NCI-H345 treated with DMSO at 0.1 percent for 48 hours (cell line): ENCODE measurements at regions not wholly inside any gene's neighbourhood (a gene's known extent, or its start where the extent isn't known, plus 50 kb on each side); places are given as distances from the start of the nearest gene placed in this dataset.
"Not testable (repeated sequence)": the region's sequence is repeated elsewhere in the genome, so short reads cannot be mapped to it uniquely, and the experiment has no call there.

ENCODE experiments used
- DNase-seq: peaks from one replicate; lab custom pipeline; 2025; ENCODE audit not compliant: unreplicated experiment; lab: John Stamatoyannopoulos, UW

GRCh38 chr4:110424144-110424543 is 51.8 kb upstream of the ENPEP start:
- DNase-seq = no peak

GRCh38 chr4:110418641-110419040 is 57.3 kb upstream of the ENPEP start:
- no peak for DNase-seq

- DNase-seq = no peak
These were observed 58.8 kb upstream of the ENPEP start for GRCh38 chr4:110417136-110417535.

GRCh38 chr4:110415478-110415877 is 60.5 kb upstream of the ENPEP start:
- DNase-seq = no peak

GRCh38 chr4:110415041-110415440 is 60.9 kb upstream of the ENPEP start:
- no peak for DNase-seq

- DNase-seq = no peak
These were observed 61.4 kb upstream of the ENPEP start for GRCh38 chr4:110414561-110414920.

GRCh38 chr4:110413807-110414560 is 62.0 kb upstream of the ENPEP start:
- not testable (repeated sequence) for DNase-seq

GRCh38 chr4:110412354-110413065 is 63.4 kb upstream of the ENPEP start:
- DNase-seq = no peak

DNA sequence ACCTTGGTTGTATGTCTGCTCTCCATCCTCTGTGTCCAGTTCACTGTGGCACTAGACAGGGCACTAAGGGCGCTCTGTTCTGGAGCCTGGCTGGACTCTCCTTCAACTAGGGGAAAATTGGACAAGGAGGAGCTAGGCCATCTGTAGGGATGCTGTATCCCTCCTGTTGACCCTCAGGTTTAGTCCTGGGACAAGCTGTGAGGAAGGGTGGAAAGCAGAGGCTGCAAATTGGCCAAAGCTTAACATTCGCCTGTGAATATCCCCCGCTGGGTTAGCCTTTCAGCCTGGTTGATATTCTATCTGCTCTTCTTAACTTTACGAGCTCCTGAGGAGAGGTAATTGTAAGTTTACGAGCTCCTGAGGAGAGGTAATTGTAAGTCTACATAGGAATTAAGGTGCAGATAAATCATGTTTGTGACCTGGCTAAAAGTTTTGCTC is 64.4 kb upstream of the ENPEP start:
- peak; percentile 33 for DNase-seq

DNA sequence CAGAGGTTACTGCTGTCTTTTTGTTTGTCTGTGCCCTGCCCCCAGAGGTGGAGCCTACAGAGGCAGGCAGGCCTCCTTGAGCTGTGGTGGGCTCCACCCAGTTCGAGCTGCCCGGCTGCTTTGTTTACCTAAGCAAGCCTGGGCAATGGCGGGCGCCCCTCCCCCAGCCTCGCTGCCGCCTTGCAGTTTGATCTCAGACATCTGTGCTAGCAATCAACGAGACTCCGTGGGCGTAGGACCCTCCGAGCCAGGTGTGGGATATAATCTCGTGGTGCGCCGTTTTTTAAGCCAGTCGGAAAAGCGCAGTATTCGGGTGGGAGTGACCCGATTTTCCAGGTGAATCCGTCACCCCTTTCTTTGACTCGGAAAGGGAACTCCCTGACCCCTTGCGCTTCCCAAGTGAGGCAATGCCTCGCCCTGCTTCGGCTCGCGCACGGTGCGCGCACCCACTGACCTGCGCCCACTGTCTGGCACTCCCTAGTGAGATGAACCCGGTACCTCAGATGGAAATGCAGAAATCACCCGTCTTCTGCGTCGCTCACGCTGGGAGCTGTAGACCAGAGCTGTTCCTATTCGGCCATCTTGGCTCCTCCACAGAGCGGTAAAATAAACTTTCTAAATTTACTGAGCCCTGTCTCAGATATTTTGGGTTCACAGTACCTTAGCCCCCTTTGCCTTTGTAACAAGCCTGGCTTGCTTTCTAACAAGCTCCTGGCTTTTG is 64.9 kb upstream of the ENPEP start:
- DNase-seq = not testable (repeated sequence)

DNA sequence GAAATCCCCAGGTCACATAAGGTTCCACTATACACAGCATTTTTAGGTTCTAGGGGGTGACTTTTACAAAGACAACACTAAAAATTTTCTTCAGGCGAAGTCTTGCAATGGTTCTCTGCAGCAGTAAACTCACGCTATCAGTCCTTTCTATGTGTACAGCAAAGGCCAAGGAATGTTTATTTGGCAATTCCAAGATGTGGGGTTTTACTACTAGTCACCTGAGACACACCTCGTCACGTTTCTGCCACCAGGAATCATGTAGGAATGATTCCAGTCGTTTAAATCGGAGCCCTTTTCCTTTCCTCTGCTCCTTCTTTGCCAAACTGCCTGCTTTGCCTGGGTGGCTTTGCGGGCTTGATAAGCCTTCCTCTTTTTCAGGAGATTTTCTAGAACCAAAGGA is 75.9 kb upstream of the ENPEP start:
- DNase-seq = no peak

DNA sequence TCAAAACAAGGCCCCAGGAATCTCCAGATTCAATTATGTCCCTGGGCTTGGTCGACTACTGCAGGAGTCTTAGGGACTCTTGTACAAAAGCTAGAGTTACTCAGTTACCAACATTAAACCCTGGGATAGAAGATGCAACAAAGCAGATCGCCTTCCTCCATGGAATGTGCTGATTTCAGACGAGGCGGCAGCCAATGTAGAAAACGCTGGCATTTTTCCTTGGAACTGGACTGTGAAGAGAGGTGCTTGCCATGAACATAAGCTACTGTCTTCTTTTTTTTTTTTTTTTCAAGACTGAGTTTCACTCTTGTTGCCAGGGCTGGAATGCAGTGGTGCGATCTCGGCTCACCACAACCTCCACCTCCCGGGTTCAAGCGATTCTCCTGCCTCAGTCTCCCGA is 76.9 kb upstream of the ENPEP start:
- not testable (repeated sequence) for DNase-seq

DNA sequence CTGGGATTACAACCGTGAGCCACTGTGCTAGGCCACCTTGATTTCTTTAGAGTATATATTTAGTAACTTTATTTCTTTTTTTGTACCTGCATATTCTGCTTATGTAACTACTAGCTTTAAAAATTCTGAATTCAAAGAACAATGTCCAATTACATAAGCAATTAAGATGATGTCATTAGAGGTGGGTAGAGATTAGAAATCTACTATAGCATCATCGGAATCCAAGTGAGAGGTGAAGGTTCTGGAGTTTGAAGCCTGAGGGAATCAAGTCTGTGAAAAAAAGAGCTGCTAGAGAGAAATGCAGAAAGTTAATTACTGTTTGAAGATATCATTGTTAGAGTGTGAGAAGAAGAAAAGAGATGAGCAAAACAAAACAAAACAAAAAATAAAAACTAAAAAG is 79.0 kb upstream of the ENPEP start:
- DNase-seq = no peak

GRCh38 chr4:110395421-110395820 is 80.5 kb upstream of the ENPEP start:
- no peak for DNase-seq

- no peak for DNase-seq
These were observed 81.1 kb upstream of the ENPEP start for GRCh38 chr4:110394871-110395270.

GRCh38 chr4:110381784-110382183 is 94.2 kb upstream of the ENPEP start:
- DNase-seq = no peak

GRCh38 chr4:110372485-110372884 is 103.5 kb upstream of the ENPEP start:
- no peak for DNase-seq

DNA sequence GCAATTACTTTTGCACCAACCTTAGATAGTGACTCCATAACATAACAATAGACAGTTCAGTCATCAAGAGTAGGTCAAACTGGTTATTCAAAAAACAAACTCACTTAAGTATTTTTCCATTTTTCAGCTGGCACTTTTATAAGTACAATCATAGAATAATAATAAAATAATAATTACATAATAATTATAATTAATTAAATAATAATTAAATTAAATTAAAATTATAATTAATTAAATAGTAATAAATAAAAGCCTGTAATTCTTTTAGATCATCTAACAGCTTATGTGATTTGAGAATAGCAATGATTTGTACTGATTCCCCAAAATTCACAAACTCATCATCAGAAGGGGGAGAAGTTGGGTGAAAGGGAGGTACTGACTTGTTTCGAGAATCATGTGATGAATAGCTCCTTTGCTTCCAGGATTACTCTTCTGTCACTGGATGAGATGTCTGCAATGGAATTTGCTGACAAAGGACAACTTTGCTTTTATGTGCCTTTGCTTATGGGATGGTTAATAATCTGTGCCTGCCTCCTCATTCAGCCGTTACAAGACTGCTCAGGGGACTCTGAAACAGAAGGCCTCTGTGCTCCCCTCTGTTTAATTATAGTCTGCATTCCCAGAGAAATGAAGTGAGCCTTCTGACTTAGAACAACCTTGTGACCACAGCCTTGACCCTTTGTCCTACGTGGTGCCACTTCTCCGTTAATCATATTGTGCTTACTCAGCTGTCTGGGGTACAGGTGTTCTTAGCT is 104.8 kb upstream of the ENPEP start:
- no peak for DNase-seq

GRCh38 chr4:110368409-110368808 is 107.5 kb upstream of the ENPEP start:
- DNase-seq = no peak

DNA sequence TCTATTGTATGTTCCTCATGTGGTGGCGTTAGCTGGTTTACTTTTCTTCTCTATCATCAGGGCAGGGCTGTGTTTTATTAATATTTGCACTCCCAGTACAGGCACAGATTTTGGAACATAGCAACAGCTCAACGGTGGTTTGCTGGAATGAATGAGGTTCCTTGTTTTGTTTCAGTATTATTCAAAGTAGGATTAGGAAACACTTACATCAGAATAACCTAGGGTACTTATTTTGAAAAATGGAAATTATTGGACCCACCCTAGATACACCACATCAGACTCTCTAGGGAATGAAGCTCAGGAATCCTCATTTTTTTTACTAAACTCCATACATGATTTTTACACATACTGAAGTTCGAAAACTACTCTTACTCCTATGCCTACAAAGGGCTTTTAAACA is 108.8 kb upstream of the ENPEP start:
- no peak for DNase-seq

GRCh38 chr4:110365761-110366160 is 110.2 kb upstream of the ENPEP start:
- no peak for DNase-seq
